GM12892 (cell line): ENCODE measurements at regions not wholly inside any gene's neighbourhood (a gene's known extent, or its start where the extent isn't known, plus 50 kb on each side); places are given as distances from the start of the nearest gene placed in this dataset.

Experiments used
- POLR2A ChIP-seq: IDR thresholded peaks from 2 replicates; pipeline ENCODE4 v1.6.1; 2011; ENCODE audit warnings: low read depth, low read length, control low read depth
- POLR2AphosphoS5 ChIP-seq: IDR thresholded peaks from 2 replicates; pipeline ENCODE4 v1.6.1; 2011; ENCODE audit warnings: low read depth, low read length, control low read depth

DNA sequence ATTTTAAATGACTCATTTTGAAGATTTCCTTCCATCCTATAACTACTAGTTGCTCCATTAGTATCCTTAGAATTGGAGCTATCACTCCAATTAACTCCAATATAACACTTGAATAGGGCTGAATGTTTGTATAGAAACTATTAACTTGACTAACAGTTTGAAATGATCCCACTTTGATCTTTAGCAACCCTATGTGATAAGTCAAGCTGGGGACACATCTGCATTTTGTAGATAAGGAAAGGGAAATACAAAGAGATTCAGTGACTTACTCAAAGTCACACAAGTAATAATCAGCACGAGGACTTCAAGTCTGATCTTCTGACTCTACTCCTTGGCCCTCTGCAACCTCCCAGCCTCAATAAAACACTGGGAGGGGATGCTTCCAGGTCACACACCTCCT lies 101.1 kb downstream of the TMEM215 start:
- TF ChIP-seq POLR2A (no peak), POLR2AphosphoS5 (no peak)
